Amygdala (tissue), 56 donors: ENCODE measurements at regions not wholly inside any gene's neighbourhood (a gene's known extent, or its start where the extent isn't known, plus 50 kb on each side); places are given as distances from the start of the nearest gene placed in this dataset.

Source experiments
- DNase-seq, 56 donors: peaks; one replicate each; lab custom pipeline; 2025; lab: John Stamatoyannopoulos, UW

- DNase-seq = no peak
Observed at GRCh38 chr2:15074319-15074718, 441.8 kb downstream of the LRATD1 start.

GRCh38 chr2:15074751-15075700 lies 442.5 kb downstream of the LRATD1 start:
- peak in 27 of 56 donors; percentile 3 to 40 (median 24) for DNase-seq

- DNase-seq = no peak
Observed at GRCh38 chr2:15076668-15077067, 444.2 kb downstream of the LRATD1 start.

GRCh38 chr2:15081356-15081755 lies 448.8 kb downstream of the LRATD1 start:
- no peak for DNase-seq

- DNase-seq = no peak
Observed at GRCh38 chr2:15082105-15083058, 449.9 kb downstream of the LRATD1 start.

- no peak for DNase-seq
Observed at GRCh38 chr2:15084826-15085489, 452.4 kb downstream of the LRATD1 start.

- no peak for DNase-seq
Observed at GRCh38 chr2:15092181-15092580, 459.7 kb downstream of the LRATD1 start.

GRCh38 chr2:15092691-15093090 lies 460.2 kb downstream of the LRATD1 start:
- DNase-seq = no peak

GRCh38 chr2:15094161-15094560 lies 461.6 kb downstream of the LRATD1 start:
- DNase-seq = no peak

GRCh38 chr2:15096873-15097272 lies 464.3 kb downstream of the NBAS start:
- DNase-seq = no peak

GRCh38 chr2:15107137-15107536 lies 454.0 kb downstream of the NBAS start:
- DNase-seq = no peak

GRCh38 chr2:15111718-15112117 lies 449.4 kb downstream of the NBAS start:
- DNase-seq = no peak

GRCh38 chr2:15112216-15112615 lies 448.9 kb downstream of the NBAS start:
- no peak for DNase-seq

- DNase-seq = no peak
Observed at GRCh38 chr2:15115776-15116175, 445.4 kb downstream of the NBAS start.

- no peak for DNase-seq
Observed at GRCh38 chr2:15116830-15117229, 444.3 kb downstream of the NBAS start.
